Hindlimb muscle (tissue), 1 donor: ENCODE measurements at regions not wholly inside any gene's neighbourhood (a gene's known extent, or its start where the extent isn't known, plus 50 kb on each side); places are given as distances from the start of the nearest gene placed in this dataset.

Source experiments
- DNase-seq: peaks from one replicate; pipeline ENCODE4 v3.0.0-alpha.2; 2013

DNA sequence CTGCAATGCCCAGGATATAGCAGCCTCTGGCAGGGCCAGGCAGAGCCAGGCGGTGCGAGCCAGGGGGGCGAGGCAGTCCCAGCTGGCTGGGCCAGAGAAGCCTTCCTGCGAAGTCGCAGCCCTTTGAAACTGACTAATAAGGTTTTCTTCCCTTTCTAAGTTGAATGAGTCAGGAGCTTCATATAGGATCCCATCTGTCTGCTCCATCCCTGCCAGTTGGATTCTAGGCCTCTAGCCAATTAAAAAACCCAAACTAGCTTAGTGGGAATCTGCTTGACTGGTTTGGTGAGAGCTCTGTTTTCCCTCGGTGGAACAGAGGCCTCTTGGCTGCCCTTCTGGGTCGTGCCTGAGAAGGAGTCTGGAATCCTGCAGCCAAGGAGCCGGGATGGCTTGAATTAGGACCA, 70.1 kb upstream of the RAPGEF1 start:
- DNase-seq, result no peak

DNA sequence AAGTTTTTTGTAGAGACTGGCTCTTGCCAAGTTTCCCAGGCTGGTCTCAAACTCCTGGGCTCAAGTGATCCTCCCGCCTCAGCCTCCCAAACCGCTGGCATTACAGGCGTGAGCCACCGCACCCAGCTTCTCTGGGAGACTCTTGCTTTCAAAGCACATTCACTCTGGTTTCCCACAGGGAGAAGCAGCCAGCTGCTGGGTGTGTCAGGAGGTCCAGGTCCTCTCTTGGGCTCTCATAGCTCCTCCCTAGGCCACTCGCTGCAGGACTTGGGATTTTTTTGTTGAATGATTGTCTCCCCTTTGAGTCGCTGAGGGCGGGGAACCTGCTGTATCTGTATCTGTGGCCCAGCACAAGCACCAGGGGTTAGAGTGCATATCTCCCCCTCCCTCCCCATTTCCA, 68.4 kb upstream of the RAPGEF1 start:
- DNase-seq, result no peak

DNA sequence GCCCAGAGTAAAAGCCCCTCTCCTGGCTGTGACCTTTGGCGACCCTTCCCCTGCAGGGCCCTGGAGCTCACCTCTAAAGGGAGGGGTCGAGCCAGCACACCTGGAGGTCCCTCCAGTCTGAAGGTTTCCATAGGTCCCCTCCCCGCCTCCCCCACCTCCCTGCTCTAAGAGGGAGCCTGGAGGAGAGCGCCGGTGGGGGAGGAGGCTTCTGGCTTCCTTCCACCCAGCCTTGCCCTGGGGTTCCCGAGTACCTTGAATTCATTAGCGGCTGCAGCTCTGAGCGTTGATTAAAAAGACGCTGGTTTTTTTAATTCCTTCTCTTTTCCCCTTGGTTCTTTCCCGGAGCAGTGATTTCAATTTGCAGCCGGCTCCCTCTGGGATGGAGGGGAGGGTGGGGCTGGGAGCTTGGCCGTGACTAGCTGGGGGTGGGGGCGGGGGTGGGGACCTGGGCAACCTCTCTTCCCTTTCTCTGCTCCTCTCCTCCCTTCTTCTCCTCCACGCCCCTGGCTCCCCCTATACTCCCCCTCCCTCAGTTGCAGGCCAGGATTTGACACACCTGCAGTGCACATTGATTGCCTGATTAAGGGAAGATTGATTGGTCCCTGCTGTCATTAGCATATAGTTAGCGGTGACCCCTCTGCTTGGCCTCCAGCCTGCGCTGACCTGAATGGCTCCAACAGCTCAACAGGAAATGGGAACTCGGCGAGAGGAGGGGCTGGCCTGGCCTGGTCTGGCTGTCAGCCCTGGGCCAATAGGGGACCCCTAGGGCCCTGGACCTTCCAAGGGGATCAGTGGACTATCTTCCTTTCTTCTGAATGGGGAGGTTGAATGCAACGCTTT, 67.5 kb upstream of the RAPGEF1 start:
- no peak for DNase-seq

DNA sequence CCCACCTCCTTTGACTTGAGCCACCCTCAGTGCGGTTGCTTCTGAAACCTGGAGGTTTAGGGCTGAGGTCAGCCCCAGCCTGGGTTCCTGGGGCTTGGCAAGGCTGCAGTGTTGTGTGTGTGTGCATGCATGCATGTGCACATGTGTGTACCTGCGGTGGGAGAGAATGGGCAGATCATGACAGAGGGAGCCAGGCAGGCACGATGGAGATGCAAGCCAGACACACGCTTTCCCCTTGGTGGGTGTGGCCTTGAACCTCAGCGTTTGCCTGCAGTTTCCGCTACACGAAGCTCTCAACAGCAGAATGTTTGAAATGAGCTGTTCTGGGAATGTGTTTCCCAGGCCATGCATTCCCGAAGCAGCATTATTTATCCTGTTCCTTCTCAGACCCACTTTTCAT, 65.9 kb upstream of the RAPGEF1 start:
- no peak for DNase-seq

DNA sequence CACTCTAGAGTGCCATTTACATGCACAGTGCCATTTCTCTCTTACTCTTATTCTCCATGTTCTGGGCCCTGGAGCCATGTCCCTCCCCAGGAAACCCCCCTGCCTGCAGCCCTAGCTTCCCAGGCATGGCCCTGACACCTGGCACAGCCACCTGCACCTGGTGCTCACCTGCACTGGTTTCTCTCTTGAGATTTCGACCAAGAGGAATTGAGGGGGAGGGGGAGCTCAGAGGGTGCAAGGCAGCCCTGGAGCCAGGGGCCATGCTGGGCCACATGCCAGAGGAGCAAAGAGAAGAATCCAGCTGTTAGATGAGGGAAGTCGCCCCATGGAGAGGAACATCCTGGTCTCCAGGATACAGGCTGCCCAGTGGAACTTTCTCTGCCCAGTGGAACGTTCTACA, 65.0 kb upstream of the RAPGEF1 start:
- no peak for DNase-seq

DNA sequence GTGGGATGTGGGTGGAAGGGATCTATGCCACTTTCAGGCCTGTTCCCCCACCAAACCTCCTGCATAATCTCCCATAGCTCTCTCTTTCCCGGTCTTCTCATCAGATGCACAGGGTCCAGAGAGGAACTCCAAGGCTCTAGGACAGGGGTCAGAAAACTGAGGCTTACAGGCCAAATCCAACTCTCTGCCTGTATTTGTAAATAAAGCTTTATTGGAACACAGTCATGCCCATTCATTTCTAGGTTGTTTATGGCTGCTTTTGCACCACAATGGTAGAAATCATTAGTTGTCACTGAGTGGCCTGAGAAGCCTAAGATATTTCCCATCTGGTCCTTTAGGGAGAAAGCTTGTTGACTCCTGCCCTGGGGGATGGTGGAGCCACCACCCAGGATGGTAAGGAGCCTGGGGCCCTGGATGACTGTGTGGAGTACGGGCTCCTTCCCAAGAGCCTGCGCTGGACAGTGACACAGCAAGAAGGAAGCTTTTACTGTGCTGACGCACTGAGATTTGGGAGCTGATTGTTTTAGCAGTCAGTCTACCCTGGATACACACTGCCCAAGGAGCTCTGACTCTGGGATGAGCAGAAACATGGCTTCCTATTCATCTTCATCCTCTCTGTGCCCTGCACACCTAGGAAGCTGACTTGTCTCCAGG, 64.0 kb upstream of the RAPGEF1 start:
- DNase-seq, result no peak

DNA sequence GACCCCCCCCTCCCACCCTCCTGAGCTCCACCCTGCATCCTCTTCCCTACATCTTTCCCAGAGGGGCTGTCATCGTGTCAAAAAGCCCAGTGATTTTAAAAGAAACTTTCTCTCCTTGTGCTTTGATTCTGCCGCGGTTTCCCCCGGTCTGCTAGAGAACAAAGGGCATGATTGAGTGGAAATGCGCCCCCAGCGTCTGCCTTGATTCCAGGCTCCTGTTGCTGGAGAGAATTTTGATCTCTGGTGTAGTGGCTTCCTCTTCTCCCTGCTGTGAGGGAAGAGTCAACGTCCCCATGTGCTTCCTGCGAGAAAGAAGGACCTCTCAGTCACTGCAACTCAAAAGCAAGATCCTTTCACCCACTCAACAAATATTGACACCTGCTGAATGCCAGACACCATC, 61.9 kb upstream of the RAPGEF1 start:
- DNase-seq, result no peak

DNA sequence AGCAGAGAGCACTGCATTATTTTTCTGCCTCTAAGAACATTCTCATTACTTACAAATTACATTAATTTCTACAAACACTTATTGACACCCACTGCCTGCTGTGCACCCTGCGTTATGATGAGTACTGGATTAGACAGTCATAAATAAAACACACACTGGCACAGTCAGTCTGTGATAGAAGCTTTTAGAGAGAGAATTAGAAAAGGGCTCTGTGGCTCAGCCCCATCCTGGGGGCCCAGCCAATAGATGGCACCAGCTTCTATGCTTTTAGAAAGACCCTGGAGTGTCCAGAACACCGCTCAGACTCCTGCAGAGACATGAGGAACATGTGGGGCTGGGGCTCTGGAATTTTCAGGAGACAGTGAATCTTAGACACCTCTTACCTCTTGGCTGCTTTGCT, 61.0 kb upstream of the RAPGEF1 start:
- no peak for DNase-seq

DNA sequence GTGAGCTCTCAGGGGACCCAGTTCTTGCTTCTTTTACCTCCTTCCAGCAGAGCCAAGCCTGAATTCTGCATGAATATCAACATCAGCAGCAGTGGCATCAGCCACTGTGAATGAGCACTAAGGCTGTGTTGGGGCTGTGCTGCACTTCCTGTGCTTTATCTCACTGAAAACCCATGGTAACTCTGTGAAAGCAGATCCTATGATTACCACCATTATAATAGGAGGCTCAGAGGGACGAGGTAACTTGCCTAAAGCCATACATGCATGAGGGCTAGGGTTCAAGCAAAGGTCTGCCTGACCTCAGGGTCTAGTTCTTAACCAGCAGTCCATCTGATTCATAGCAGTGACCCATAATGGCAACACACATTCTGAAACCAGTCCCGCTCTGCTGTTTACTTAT, 60.5 kb upstream of the RAPGEF1 start:
- DNase-seq, result no peak

DNA sequence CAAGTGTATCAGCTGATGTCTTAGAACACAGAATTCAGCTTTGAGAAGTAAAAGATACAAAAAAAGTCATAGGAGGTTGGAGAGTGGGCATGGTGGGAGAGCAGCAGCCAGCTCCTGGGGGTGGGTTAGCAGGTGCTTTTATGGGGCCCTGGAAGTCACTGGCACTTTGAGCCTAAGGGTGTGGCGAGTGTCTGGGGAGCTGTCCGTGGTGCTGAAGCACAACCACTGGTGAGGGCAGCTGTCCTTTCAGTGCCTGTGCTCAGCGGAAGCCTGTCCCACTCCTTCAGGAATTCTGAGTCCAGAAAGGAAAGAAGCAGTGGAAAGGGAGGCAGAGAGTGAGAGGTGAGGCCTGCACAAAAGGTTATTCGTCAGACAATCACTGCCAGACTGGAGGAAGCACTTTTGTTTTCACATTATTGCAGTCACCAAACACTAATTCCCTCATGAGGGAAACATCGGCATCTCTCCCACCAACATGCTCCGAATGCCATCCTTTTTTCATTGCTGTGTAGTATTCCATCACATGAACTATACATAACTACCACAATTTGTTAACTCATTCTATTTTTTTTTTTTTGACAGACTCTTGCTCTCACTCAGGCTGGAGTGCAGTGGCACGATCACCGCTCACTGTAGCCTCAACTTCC, 59.4 kb upstream of the RAPGEF1 start:
- peak; percentile 48 for DNase-seq

DNA sequence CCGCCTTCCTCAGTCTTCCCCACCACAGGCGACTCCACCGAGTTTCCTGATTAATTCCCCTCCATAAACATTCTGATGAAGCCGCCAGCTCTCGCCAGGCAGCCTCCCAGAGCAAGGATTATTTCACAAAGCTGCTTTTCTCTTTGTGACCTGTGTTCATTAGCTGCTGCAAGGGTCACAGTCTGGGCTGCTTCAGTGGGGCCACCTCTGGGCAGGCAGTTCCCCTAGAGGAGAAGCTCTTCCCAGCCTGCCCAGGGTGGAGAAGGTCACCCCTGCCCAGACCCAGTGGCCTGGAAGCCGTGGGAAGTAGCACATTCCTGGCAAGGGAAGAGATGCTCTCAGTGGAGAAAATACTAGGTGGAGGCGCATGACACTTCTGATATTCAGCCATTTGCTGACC, 58.4 kb upstream of the RAPGEF1 start:
- no peak for DNase-seq

DNA sequence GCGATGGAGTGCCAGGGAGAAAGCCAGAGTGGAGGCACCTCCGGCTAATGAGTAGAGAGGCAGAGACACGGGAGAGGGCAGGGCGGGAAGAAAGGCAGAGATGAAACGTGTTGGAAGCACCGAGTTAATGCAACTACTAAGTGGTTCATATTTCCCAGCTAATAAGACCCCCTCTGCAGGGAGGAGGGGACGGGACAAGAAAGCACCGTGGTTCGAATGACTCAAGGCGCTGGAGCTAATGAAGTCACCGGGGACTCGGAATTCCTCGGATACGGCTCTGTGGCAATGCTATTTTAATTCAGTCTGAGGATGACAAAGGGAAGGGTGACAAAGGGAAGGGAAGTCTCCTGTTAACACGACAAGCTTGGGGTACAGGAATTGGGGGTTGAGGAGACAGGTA, 54.5 kb upstream of the RAPGEF1 start:
- no peak for DNase-seq

DNA sequence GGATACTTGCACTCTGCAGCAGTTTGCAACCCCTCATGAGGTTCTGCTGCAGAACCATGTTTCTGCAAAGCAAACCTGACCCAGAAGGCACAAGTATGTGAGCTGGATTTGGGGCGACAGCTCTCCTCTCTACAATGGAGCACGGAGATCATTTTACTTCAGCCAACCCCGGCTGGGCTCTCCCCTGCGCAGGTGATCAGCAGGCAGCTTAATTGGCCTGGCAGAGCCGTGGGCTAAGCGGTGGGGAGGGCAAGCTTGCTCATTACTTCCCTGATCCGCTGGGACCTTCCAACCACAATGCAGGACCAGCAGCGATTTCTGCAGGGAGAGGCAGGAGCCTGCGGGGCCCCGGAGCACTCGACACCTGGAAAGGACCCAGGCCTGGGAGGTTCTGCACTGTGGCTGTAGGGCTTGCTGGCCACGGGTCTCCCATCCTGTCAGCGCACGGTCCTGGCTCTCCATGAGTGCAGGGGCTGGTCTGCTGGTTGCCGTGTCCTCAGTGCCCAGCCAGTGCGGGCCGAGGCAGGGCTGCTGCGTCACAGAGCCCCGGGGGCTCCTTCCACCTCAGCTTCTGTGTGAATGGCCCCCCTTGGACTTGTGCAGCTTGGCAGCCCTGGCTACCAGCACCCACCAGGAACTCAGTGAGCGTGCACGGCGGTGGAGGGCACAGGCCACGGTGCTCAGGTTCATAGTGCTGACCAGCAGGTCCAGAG, 51.8 kb upstream of the RAPGEF1 start:
- DNase-seq, result no peak
